Erythroblast (primary cell): ENCODE measurements at regions not wholly inside any gene's neighbourhood (a gene's known extent, or its start where the extent isn't known, plus 50 kb on each side); places are given as distances from the start of the nearest gene placed in this dataset.

Source experiments
- GATA1 ChIP-seq: IDR thresholded peaks from 2 replicates; pipeline ENCODE4 v1.6.1; 2011; ENCODE audit warnings: low read depth, mild to moderate bottlenecking, control low read depth, low read length, moderate library complexity
- POLR2A ChIP-seq: IDR thresholded peaks from 2 replicates; pipeline ENCODE4 v1.6.1; 2011; ENCODE audit warnings: mild to moderate bottlenecking, low read length

- TF ChIP-seq POLR2A: no peak
- no peak for TF ChIP-seq GATA1
Observed at GRCh38 chr7:111633878-111634277, 71.6 kb upstream of the IMMP2L start.
